Daoy (cell line): ENCODE measurements at regions not wholly inside any gene's neighbourhood (a gene's known extent, or its start where the extent isn't known, plus 50 kb on each side); places are given as distances from the start of the nearest gene placed in this dataset.
A peak's percentile ranks its signal among the peaks of the same experiment; 100 is the strongest.

Source experiments
- DNase-seq: peaks from one replicate; pipeline ENCODE4 v3.0.0-alpha.2; 2015; ENCODE audit warnings: low read depth

- no peak for DNase-seq
Observed at GRCh38 chr3:65114041-65114440, 426.2 kb upstream of the ADAMTS9 start.

DNA sequence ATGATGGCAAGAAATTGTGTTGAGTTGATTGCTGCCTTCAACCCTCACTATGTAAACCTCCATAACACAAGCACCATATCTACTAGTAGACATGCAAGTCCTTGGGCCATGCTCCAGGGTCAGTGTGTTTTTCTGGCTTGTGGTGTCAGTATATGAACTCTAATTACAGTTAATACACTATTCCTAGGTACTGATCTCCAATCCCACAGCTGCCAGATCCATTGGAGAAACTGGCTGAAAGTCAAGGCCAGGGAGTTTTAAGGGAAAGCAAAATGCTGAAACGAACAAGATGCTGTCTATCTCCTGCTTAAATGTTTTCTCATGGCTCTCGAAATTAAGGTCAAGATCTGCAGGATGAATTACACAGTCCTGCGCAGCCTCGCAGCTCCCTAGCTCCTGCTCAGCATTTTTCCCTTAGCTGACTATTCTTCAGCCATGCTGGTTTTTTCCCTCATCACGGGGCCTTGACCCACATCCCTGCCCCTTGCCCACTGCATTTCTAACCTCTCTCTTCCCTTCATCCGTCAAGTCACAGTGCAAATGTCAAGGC lies 425.0 kb upstream of the ADAMTS9 start:
- no peak for DNase-seq

- DNase-seq, result no peak
Observed at GRCh38 chr3:65110661-65111060, 422.9 kb upstream of the ADAMTS9 start.

DNA sequence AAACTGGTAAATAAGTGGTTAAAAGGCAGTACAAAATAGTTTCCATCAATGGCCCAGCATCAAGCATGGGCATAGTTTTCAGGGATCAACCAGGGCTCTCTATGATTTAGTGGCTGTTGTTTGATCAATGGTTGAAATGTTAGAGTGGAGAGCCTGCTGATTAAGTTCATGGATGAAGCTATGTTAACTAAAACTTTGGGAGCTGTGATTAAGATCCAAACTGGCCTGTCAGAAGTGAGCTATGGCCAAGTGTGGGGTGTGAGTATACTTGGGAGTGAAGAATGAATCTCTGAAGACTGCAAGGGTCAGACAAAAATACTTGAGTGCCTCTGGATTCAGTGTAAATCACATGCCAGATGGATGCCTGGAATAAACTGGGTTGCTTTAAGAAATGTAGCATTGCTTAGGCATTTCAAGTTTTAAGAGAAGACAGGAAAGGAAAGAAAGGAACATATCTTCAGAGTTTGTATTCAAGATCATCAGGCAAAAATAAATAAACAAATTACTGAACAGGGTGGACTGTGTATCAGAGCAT lies 422.2 kb upstream of the ADAMTS9 start:
- no peak for DNase-seq

- peak; percentile 2 for DNase-seq
Observed at GRCh38 chr3:65107174-65107573, 419.4 kb upstream of the ADAMTS9 start.

DNA sequence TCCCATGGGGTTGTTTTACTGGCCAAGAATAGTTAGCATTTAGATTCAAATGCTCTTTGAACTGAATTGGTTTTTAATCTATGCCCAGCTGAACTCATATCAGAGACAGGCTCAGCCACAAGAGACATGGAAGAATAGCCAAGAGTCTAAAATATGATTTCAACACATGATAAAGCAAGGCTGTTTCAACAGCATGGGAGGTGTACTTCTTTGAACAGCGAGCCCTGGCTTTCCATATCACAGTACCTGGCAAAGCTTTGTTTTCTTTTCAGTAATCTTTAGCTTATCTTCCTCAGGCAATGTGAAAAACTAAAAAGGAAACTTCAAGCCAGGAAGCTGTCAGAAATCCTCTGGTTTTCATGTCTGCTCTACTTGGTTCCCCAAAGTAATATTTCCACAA lies 413.6 kb upstream of the ADAMTS9 start:
- no peak for DNase-seq

- DNase-seq, result no peak
Observed at GRCh38 chr3:65098400-65098799, 410.6 kb upstream of the ADAMTS9 start.

DNA sequence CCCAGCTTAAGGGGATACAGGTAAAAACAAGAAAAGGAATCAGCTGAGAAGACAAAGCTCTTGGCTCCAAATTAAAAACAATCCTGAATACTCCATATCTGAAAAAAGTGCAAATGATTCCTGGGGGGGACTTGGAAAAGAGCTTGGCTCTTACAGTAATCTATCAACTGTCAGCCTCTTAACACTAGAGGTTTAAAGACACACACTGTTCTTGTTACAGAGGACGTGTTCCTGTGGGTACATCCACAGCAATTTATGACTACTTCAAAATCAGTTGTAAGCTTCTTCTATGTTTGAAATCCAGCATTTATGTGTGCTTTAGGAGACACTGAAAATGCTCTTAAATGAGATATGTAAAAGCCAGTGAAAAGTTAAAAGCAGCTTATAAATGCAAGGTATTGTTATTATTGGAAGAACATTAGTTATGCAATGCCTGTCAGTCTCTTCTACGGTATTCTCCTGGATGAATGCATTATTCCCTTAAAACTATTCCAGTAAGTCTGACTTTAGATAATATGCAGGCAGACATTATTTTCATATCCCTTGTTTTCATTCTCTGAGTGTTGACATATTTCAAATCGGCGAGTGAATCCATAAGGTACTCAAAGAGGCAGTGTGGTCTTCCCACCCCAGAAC lies 408.4 kb upstream of the ADAMTS9 start:
- DNase-seq, result no peak

GRCh38 chr3:65094723-65095122 lies 406.9 kb upstream of the ADAMTS9 start:
- DNase-seq, result no peak

GRCh38 chr3:65093641-65094040 lies 405.8 kb upstream of the ADAMTS9 start:
- DNase-seq, result no peak

DNA sequence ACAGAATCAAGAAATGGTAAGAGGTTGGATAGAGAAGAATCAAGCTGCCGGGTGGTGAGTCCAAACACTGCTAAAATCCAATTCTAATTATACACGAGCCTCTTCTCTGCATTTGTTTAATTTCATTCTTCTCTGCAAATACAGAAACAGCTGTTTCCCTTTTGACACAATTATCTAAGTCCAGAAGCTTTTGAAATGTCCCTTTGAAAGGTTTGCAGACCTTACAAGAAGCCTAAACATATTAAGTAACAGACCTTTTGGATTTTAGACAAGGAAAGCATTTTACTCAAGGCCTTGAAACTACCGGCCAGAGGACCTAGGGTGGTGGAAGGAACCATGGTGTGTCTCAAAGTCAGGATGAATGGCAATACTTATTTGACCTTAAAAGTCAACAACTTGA lies 403.8 kb upstream of the ADAMTS9 start:
- no peak for DNase-seq

DNA sequence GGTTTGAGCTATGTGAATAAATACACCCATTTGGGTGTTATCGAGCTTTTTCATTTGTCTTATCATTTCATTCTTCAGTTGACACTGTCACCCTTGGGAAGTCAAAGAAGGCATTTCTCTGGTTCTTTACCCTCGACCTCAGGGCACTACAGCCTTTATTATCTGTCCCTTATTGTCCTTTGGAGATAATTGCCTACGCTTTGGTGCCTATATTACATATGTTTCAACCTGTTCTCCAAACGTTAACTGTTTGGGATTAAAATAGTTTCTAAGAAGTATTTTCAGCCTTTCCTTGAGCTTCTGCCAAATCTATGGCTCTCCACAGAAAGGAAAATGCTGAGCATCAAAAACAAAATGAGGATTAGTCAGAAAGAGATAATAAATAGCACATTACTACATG lies 395.4 kb upstream of the ADAMTS9 start:
- DNase-seq, result no peak

- no peak for DNase-seq
Observed at GRCh38 chr3:65081536-65081935, 393.7 kb upstream of the ADAMTS9 start.

DNA sequence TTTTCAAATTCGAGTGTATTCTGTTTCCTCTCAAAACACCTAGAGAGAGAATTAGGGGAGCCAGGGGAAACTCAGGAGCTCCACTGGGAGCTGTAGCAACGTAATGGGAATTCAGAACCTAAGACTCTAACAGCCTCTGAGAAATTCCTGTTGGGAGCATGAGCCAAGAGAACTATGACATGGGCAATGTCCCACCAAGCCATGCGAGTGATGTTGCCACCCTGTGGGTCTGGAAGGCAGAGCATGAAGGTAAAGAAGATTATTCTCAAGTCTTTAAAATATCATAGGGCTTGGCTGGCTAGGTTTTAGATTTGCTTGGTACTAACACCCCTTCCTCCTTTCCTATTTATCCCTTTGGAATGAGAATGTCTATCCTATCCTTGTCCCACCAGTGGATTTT lies 392.6 kb upstream of the ADAMTS9 start:
- DNase-seq, result peak; percentile 2

- no peak for DNase-seq
Observed at GRCh38 chr3:65079560-65079959, 391.8 kb upstream of the ADAMTS9 start.

- no peak for DNase-seq
Observed at GRCh38 chr3:65078748-65079147, 390.9 kb upstream of the ADAMTS9 start.

DNA sequence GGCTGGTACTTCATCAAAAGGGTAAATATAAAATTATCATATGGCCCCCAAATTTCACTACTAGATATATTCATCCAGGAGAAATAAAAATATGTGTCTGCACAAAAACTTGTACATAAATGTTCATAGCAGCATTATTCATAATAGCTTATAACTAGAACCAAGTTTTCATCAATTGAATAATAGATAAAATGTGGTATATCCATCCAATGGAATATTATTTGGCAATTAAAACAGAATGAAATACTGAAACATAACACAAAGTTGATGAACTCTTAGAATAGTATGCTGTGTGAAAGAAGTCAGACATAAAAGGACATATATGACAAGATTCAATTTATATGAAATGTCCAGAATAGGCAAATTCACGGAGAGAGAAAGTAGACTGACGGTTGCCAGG lies 389.3 kb upstream of the ADAMTS9 start:
- DNase-seq, result no peak

- no peak for DNase-seq
Observed at GRCh38 chr3:65070968-65071367, 383.2 kb upstream of the ADAMTS9 start.

DNA sequence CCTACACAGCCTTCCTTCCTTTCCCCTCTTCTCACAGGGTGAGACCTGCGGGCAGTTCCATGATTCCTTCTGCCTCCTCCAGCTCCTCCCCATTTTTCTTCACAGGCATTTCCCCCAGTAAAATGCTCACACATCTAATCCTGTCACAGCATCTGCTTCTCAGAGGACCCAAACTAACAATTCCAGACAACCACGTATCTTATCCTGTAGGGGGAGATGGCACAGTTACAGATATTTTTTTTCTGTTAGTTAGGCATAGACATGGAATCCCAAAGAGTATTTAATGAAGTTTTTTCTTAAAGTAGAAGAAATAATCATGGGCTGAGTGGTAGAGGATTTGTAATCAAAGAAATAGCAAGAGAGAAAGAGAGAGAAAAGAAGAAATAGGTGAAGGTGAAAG lies 373.1 kb upstream of the ADAMTS9 start:
- DNase-seq, result no peak

- DNase-seq, result no peak
Observed at GRCh38 chr3:65052101-65052500, 364.3 kb upstream of the ADAMTS9 start.

- no peak for DNase-seq
Observed at GRCh38 chr3:65048151-65048550, 360.4 kb upstream of the ADAMTS9 start.

- DNase-seq, result no peak
Observed at GRCh38 chr3:65045138-65045537, 357.3 kb upstream of the ADAMTS9 start.

- no peak for DNase-seq
Observed at GRCh38 chr3:65044401-65044800, 356.6 kb upstream of the ADAMTS9 start.

- DNase-seq, result no peak
Observed at GRCh38 chr3:65042675-65043074, 354.9 kb upstream of the ADAMTS9 start.
